Right hindlimb (tissue), 1 donor: ENCODE measurements at regions not wholly inside any gene's neighbourhood (a gene's known extent, or its start where the extent isn't known, plus 50 kb on each side); places are given as distances from the start of the nearest gene placed in this dataset.

Experiments
- DNase-seq: peaks from one replicate; pipeline ENCODE4 v3.0.0-alpha.2; 2018

GRCh38 chr2:140061240-140061639 is 1281.0 kb upstream of the NXPH2 start:
- no peak for DNase-seq

- no peak for DNase-seq
Measured at GRCh38 chr2:140057928-140058327, 1277.7 kb upstream of the NXPH2 start.

GRCh38 chr2:140041811-140042210 is 1261.6 kb upstream of the NXPH2 start:
- DNase-seq = no peak

- no peak for DNase-seq
Measured at GRCh38 chr2:140041239-140041638, 1261.0 kb upstream of the NXPH2 start.

GRCh38 chr2:140033638-140034037 is 1253.4 kb upstream of the NXPH2 start:
- DNase-seq = no peak

- no peak for DNase-seq
Measured at GRCh38 chr2:140027966-140028365, 1247.8 kb upstream of the NXPH2 start.

- DNase-seq = no peak
Measured at GRCh38 chr2:140027320-140027719, 1247.1 kb upstream of the NXPH2 start.

GRCh38 chr2:140023291-140023690 is 1243.1 kb upstream of the NXPH2 start:
- DNase-seq = no peak

GRCh38 chr2:140018541-140018940 is 1238.4 kb upstream of the NXPH2 start:
- DNase-seq = no peak

GRCh38 chr2:140014204-140014546 is 1234.0 kb upstream of the NXPH2 start:
- DNase-seq = no peak

- DNase-seq = no peak
Measured at GRCh38 chr2:140013545-140014203, 1233.5 kb upstream of the NXPH2 start.

GRCh38 chr2:140011287-140011686 is 1231.1 kb upstream of the NXPH2 start:
- DNase-seq = no peak

GRCh38 chr2:140002110-140002509 is 1221.9 kb upstream of the NXPH2 start:
- no peak for DNase-seq

GRCh38 chr2:139992711-139993345 is 1212.6 kb upstream of the NXPH2 start:
- DNase-seq = no peak

- no peak for DNase-seq
Measured at GRCh38 chr2:139992078-139992477, 1211.9 kb upstream of the NXPH2 start.

- no peak for DNase-seq
Measured at GRCh38 chr2:139990646-139991335, 1210.6 kb upstream of the NXPH2 start.

- DNase-seq = no peak
Measured at GRCh38 chr2:139969323-139969722, 1189.1 kb upstream of the NXPH2 start.

- no peak for DNase-seq
Measured at GRCh38 chr2:139968588-139968987, 1188.4 kb upstream of the NXPH2 start.

GRCh38 chr2:139967665-139968064 is 1187.5 kb upstream of the NXPH2 start:
- DNase-seq = no peak

GRCh38 chr2:139964721-139965440 is 1184.7 kb upstream of the NXPH2 start:
- no peak for DNase-seq

GRCh38 chr2:139963863-139964355 is 1183.7 kb upstream of the NXPH2 start:
- DNase-seq = no peak

GRCh38 chr2:139949242-139949972 is 1169.2 kb upstream of the NXPH2 start:
- DNase-seq = no peak

- DNase-seq = no peak
Measured at GRCh38 chr2:139946690-139947089, 1166.5 kb upstream of the NXPH2 start.
